Stimulated activated CD8-positive, alpha-beta memory T cell treated with anti-CD3 and anti-CD28 coated beads, Interleukin-4, amount 100 ng/mL, for 1 hour (primary cell): ENCODE measurements at regions not wholly inside any gene's neighbourhood (a gene's known extent, or its start where the extent isn't known, plus 50 kb on each side); places are given as distances from the start of the nearest gene placed in this dataset.
"Not testable (repeated sequence)": the region's sequence is repeated elsewhere in the genome, so short reads cannot be mapped to it uniquely, and the experiment has no call there.

Source experiments
- DNase-seq, 2 donors: peaks; one replicate each; pipeline ENCODE4 v3.0.0-alpha.2; 2020; ENCODE audit warnings: low read depth in 2 of 2, low spot score in 1 of 2

GRCh38 chr16:54985156-54985555, 54.5 kb downstream of the IRX5 start:
- DNase-seq: no peak

GRCh38 chr16:54985668-54986067, 55.0 kb downstream of the IRX5 start:
- no peak for DNase-seq

GRCh38 chr16:54986409-54986808, 55.7 kb downstream of the IRX5 start:
- no peak for DNase-seq

- no peak for DNase-seq
Measured at GRCh38 chr16:54987081-54987480, 56.4 kb downstream of the IRX5 start.

- DNase-seq: no peak
Measured at GRCh38 chr16:54991525-54991924, 60.9 kb downstream of the IRX5 start.

- not testable (repeated sequence) for DNase-seq
Measured at GRCh38 chr16:54991946-54992345, 61.3 kb downstream of the IRX5 start.

- DNase-seq: no peak
Measured at GRCh38 chr16:54993106-54993895, 62.6 kb downstream of the IRX5 start.

- DNase-seq: no peak
Measured at GRCh38 chr16:54996186-54996585, 65.5 kb downstream of the IRX5 start.

GRCh38 chr16:54998834-54999233, 68.2 kb downstream of the IRX5 start:
- DNase-seq: no peak

GRCh38 chr16:54999481-54999880, 68.8 kb downstream of the IRX5 start:
- DNase-seq: no peak

- no peak for DNase-seq
Measured at GRCh38 chr16:55000595-55000994, 69.9 kb downstream of the IRX5 start.

- no peak for DNase-seq
Measured at GRCh38 chr16:55001931-55002330, 71.3 kb downstream of the IRX5 start.

- DNase-seq: no peak
Measured at GRCh38 chr16:55002419-55002818, 71.8 kb downstream of the IRX5 start.

- no peak for DNase-seq
Measured at GRCh38 chr16:55003306-55003705, 72.6 kb downstream of the IRX5 start.

GRCh38 chr16:55003916-55004315, 73.3 kb downstream of the IRX5 start:
- no peak for DNase-seq

GRCh38 chr16:55007504-55007903, 76.8 kb downstream of the IRX5 start:
- no peak for DNase-seq

GRCh38 chr16:55008836-55009510, 78.3 kb downstream of the IRX5 start:
- DNase-seq: no peak

GRCh38 chr16:55009581-55009980, 78.9 kb downstream of the IRX5 start:
- no peak for DNase-seq

- no peak for DNase-seq
Measured at GRCh38 chr16:55010492-55011160, 80.0 kb downstream of the IRX5 start.

GRCh38 chr16:55012362-55012761, 81.7 kb downstream of the IRX5 start:
- no peak for DNase-seq

- no peak for DNase-seq
Measured at GRCh38 chr16:55012793-55013192, 82.1 kb downstream of the IRX5 start.

GRCh38 chr16:55014022-55014421, 83.4 kb downstream of the IRX5 start:
- DNase-seq: no peak
